ENCODE measurements at regions not wholly inside any gene's neighbourhood (a gene's known extent, or its start where the extent isn't known, plus 50 kb on each side); places are given as distances from the start of the nearest gene placed in this dataset.

- H4K20me1 ChIP-seq (ENCODE audit: insufficient read depth, low read length), result no peaks in the 10 kb centered on the region
- intact Hi-C loops (cut with micrococcal nuclease; ENCODE audit: unreplicated experiment), result loop anchor here (1.0 kb wide), 1 partner anchor 57 kb away; no protein-coding TSS in a partner anchor
- peaks cover 2 to 4% of the 10 kb centered on the region in 2 experiments; a peak in 1 of 5 replicates for H3K27me3 ChIP-seq (ENCODE audit: control insufficient read depth in 1 of 2, insufficient read depth in 2 of 2, low read length in 2 of 2)
- no peak overlapping the region for H3K27ac ChIP-seq (ENCODE audit: extremely low read length, insufficient read depth, low read length)
- ChIA-PET POLR2A (no interaction called here), CTCF (ENCODE audit: low intra/inter-chr PET ratio, low total read pairs) (no interaction called here)
- TF ChIP-seq ZNF704 (CRISPR knock-in tag; IDR thresholded peaks at IDR 0.05; ENCODE audit: borderline replicate concordance) (no peak), ZNF547 (CRISPR knock-in tag; IDR thresholded peaks at IDR 0.05) (no peak), ZFY (CRISPR knock-in tag; IDR thresholded peaks at IDR 0.05) (no peak), TARDBP (CRISPR knock-in tag; IDR thresholded peaks at IDR 0.05) (no peak), PRPF4 (IDR thresholded peaks at IDR 0.05; ENCODE audit: low read depth, low read length, poor library complexity, severe bottlenecking) (no peak), ZEB1 (IDR thresholded peaks at IDR 0.05; ENCODE audit: insufficient replicate concordance, low read depth) (no peak), ZBTB43 (CRISPR knock-in tag; conservative IDR thresholded peaks at IDR 0.05) (no peak), ZNF639 (CRISPR knock-in tag; conservative IDR thresholded peaks at IDR 0.05) (no peak), JARID2 (CRISPR knock-in tag; IDR thresholded peaks at IDR 0.05; ENCODE audit: insufficient replicate concordance) (no peak), MTA1 (CRISPR knock-in tag; IDR thresholded peaks at IDR 0.05; ENCODE audit: borderline replicate concordance) (no peak), WIZ (CRISPR knock-in tag; IDR thresholded peaks at IDR 0.05) (no peak), ZNF737 (CRISPR knock-in tag; IDR thresholded peaks at IDR 0.05; ENCODE audit: borderline replicate concordance) (no peak)
- H3K79me2 ChIP-seq (ENCODE audit: insufficient read depth, low read length), result no peaks in the 10 kb centered on the region
- BruUV-seq (replicated peaks), result no TSS peak
- WGBS (ENCODE audit: low lambda C conversion rate), result 23% methylated on average over 5 of the region's 5 CpGs
- FAIRE-seq (no peak), ATAC-seq (no peak), DNase-seq (ENCODE audit: low spot score) (no peak)
- no peak overlapping the region for H3K4me3 ChIP-seq (replicated peaks in 1 of 3; ENCODE audit: insufficient read depth in 1 of 3, low read depth in 2 of 3, low read length in 3 of 3)
- H3K4me1 ChIP-seq (ENCODE audit: insufficient read depth, low read length), result no peaks in the 10 kb centered on the region
- H3K9me3 ChIP-seq (ENCODE audit: low read length), result no peaks in the 10 kb centered on the region
- no peak overlapping the region for H3K9ac ChIP-seq (ENCODE audit: insufficient read depth, low read depth, low read length)
- no peaks in the 10 kb centered on the region for H3K36me3 ChIP-seq (replicated peaks in 1 of 2; ENCODE audit: control insufficient read depth in 1 of 2, insufficient read depth in 2 of 2, low read length in 2 of 2)
- H3K4me2 ChIP-seq (ENCODE audit: low read depth, low read length), result no peak overlapping the region
- H2AFZ ChIP-seq (ENCODE audit: low read length), result no peak overlapping the region
- in situ Hi-C loops (cut with HindIII; ENCODE audit: extremely low pct_ligation_motif_present, low pct_unique_long_range_greater_than_20kb), result no loop called here
Measured at GRCh38 chr4:54384152-54384551, 155.1 kb downstream of the PDGFRA start.
